ENCODE measurements at regions not wholly inside any gene's neighbourhood (a gene's known extent, or its start where the extent isn't known, plus 50 kb on each side); places are given as distances from the start of the nearest gene placed in this dataset.

DNA sequence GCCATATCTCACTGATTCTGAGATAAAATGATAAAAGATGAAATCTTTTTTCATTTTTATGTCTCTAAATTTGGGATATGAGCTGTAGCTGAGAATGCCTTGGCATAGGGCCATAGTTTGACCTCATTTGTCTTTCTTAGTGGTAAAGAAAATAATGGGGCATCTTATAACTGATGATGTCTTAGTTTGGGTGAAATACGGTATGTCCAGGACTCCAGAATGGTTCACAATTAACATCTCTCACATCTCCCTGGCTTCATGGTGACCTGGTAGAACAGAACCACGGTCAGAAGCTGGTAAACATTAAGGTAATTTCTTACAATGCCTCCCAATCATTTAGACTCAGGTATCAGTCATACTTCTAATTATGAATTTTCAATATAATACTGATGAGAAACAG, 250.8 kb downstream of the MAT2B start:
- TF ChIP-seq, protein P1, sequence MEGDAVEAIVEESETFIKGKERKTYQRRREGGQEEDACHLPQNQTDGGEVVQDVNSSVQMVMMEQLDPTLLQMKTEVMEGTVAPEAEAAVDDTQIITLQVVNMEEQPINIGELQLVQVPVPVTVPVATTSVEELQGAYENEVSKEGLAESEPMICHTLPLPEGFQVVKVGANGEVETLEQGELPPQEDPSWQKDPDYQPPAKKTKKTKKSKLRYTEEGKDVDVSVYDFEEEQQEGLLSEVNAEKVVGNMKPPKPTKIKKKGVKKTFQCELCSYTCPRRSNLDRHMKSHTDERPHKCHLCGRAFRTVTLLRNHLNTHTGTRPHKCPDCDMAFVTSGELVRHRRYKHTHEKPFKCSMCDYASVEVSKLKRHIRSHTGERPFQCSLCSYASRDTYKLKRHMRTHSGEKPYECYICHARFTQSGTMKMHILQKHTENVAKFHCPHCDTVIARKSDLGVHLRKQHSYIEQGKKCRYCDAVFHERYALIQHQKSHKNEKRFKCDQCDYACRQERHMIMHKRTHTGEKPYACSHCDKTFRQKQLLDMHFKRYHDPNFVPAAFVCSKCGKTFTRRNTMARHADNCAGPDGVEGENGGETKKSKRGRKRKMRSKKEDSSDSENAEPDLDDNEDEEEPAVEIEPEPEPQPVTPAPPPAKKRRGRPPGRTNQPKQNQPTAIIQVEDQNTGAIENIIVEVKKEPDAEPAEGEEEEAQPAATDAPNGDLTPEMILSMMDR (IDR thresholded peaks at IDR 0.05; ENCODE audit: borderline replicate concordance, insufficient read depth, low read depth, low read length), result no peak

DNA sequence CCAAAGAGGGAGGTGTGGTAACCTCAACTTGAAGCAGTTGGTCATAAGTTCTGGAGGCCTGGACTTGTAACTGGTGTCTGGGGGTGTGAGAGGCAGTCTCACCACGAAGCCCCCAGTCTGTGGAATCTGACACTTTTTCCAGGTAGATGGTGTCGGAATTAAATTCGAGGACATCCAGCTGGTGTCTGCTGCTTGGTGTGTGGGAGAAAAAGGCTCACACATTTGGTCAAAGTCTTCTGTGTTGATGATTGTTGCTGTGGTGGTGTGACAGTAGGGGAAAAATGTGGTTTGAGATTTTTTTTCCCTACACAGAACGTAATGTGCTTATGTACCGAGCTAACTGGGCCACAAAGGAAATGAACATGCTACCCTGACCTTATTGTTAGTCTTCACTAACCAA, 251.9 kb downstream of the MAT2B start:
- no peak overlapping the region for H3K4me3 ChIP-seq (ENCODE audit: low read depth, low read length)
- TF ChIP-seq, protein P1 (IDR thresholded peaks at IDR 0.05; ENCODE audit: borderline replicate concordance, insufficient read depth, low read depth, low read length), result no peak

More for the DNA sequence above, 250.8 kb downstream of the MAT2B start:
- no peak overlapping the region for H3K4me3 ChIP-seq (ENCODE audit: low read depth, low read length)

DNA sequence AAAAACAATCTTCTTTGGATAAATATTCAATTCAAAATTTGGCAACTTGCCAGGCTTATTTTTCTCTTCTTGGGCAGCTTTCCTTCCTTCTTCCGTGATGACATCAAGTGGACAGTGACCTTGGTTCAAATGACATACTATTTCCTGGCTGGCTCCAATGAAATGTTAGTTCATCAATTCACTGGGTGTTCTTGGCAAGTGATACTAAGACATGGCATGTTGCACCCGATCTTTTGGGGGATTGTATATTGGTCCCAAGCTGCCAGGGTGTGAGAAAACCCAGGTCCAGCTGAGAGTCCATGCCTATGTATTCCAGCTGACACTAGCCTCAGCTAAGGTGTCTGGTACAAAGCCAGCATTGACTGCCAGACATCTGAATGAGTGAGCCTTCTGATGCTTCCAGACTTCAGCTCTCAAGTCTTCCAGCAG, 252.9 kb downstream of the MAT2B start:
- no peak overlapping the region for H3K4me3 ChIP-seq (ENCODE audit: low read depth, low read length)
- TF ChIP-seq, protein P1 (IDR thresholded peaks at IDR 0.05; ENCODE audit: borderline replicate concordance, insufficient read depth, low read depth, low read length), result no peak

DNA sequence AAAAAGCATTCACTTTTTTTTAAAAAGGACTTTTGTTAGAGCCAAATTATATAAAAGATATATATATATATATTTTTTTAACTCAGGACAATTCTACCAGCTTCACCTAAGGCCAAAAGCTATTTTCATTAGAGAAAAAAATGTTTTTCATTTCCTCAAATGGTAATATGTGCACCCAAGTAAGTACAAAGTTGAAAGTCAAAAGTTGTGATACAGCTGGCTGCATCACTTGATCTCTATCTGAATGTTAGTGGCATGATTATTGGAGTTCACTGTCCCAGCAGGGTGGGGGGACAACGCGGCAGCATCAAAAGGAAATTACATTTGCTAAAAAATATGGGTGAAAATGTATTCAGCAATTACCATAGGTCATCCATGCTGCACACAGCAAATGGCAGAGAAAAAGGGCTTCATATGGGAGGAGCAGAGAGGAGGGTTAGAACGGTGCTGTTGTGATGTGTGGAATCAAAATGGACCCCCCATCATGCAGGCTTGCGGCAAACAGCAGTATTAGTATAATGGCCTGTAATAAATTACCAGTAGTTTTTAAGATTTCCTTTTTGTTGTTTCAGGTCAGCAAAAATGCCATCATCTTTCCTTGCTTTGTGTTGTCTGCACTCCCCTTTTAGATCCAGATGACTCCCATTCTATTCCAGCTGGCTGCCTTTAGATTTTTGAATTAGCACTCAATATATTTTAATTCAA, 253.7 kb downstream of the MAT2B start:
- TF ChIP-seq, protein P1 (IDR thresholded peaks at IDR 0.05; ENCODE audit: borderline replicate concordance, insufficient read depth, low read depth, low read length), result no peak
- no peak overlapping the region for H3K4me3 ChIP-seq (ENCODE audit: low read depth, low read length)

DNA sequence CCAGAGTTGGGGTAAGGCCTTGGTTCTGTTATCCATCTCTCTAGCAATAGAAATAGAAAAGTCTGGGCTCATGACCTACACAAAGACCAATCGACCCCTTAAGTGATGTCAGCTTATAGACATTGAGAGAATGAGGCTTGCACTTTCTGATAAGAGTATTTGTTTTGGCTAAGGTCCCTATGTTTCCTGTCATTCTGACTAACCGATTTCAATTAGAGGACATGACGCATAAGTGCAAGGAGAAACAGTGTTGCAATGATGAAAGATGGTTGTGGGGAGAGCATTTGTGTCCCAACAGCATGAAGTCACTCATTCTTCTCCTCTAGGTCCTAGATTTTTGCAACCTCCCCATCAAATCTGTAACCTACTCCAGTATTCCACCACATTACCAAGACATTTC, 255.1 kb downstream of the MAT2B start:
- no peak overlapping the region for H3K4me3 ChIP-seq (ENCODE audit: low read depth, low read length)
- TF ChIP-seq, protein P1 (IDR thresholded peaks at IDR 0.05; ENCODE audit: borderline replicate concordance, insufficient read depth, low read depth, low read length), result no peak

DNA sequence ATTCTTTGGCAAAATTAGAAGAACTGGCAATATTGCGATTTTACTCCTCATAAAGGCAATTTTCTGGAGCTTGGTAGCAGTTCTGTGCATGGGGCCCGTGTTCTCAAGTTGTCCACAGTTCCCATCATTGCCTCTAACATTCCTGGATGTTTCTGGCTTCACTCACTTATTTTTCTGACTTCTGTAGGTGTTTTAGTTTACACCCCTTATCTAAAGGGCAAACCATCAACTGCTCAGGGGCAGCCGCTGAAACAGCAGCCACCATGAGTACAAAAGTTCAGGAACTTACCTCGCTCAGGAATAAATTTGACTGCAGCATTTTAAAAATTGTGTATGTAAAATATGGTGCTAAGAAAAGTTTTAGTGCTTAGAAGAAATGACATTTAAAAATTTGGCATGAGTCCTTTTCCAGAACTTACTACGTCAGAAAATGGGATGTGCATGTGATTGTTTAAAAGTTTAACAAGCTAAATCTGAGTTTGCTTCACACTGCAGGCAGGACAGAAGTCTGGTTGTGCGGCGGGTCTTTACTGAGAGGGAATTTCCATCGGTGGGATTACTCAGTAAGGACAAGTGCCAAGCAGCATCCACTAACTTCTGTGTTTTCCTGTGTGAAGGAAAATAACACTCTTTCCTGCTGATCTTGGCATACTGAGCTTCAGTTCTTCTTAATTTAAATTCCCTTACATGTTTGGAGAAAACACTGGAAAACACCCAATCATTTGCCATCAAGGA, 261.7 kb downstream of the MAT2B start:
- TF ChIP-seq, protein P1 (IDR thresholded peaks at IDR 0.05; ENCODE audit: borderline replicate concordance, insufficient read depth, low read depth, low read length), result no peak
- no peak overlapping the region for H3K4me3 ChIP-seq (ENCODE audit: low read depth, low read length)

DNA sequence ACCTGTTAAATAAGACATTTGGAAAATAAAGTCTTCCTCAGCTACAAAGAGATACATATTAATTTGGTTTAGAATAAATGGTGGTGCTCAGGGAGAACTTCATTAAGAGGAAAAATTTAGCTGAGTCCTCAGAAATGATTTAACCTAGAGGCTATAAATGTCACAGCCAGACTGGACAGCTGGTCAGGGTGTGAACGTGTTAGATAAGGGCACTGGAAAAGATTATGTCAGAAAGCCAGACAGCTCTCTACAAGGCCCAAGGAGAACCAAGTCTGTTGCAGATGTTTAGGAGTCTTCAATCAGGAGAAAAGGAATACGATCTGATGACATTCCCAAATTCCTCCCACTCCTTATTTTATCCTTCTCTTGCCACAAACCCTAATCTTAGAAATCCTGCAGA, 265.2 kb downstream of the MAT2B start:
- no peak overlapping the region for H3K4me3 ChIP-seq (ENCODE audit: low read depth, low read length)
- TF ChIP-seq, protein P1 (IDR thresholded peaks at IDR 0.05; ENCODE audit: borderline replicate concordance, insufficient read depth, low read depth, low read length), result no peak

Data from GM12875 (cell line).